ENCODE measurements at regions not wholly inside any gene's neighbourhood (a gene's known extent, or its start where the extent isn't known, plus 50 kb on each side); places are given as distances from the start of the nearest gene placed in this dataset.

- TF ChIP-seq CTCF (IDR thresholded peaks at IDR 0.05): no peak
- TF ChIP-seq EZH2 (IDR thresholded peaks at IDR 0.05; ENCODE audit: borderline replicate concordance, insufficient read depth, low read depth, low read length, poor library complexity, severe bottlenecking): no peak
Measured at GRCh38 chr3:153084431-153084830, 77.6 kb upstream of the RAP2B start.
